Renal cortical epithelial cell (primary cell): ENCODE measurements at regions not wholly inside any gene's neighbourhood (a gene's known extent, or its start where the extent isn't known, plus 50 kb on each side); places are given as distances from the start of the nearest gene placed in this dataset.

Experiments used
- DNase-seq: peaks from one replicate; pipeline ENCODE4 v3.0.0-alpha.2; 2011; ENCODE audit warnings: low read depth

GRCh38 chr3:124577494-124578167 is 152.6 kb upstream of the UMPS start:
- DNase-seq, result no peak

- DNase-seq, result no peak
Observed at GRCh38 chr3:124579641-124580040, 150.6 kb upstream of the UMPS start.

- no peak for DNase-seq
Observed at GRCh38 chr3:124582196-124582595, 148.1 kb upstream of the UMPS start.

- peak; percentile 78 for DNase-seq
Observed at GRCh38 chr3:124582621-124583395, 147.4 kb upstream of the UMPS start.

GRCh38 chr3:124584245-124584551 is 146.1 kb upstream of the UMPS start:
- no peak for DNase-seq

DNA sequence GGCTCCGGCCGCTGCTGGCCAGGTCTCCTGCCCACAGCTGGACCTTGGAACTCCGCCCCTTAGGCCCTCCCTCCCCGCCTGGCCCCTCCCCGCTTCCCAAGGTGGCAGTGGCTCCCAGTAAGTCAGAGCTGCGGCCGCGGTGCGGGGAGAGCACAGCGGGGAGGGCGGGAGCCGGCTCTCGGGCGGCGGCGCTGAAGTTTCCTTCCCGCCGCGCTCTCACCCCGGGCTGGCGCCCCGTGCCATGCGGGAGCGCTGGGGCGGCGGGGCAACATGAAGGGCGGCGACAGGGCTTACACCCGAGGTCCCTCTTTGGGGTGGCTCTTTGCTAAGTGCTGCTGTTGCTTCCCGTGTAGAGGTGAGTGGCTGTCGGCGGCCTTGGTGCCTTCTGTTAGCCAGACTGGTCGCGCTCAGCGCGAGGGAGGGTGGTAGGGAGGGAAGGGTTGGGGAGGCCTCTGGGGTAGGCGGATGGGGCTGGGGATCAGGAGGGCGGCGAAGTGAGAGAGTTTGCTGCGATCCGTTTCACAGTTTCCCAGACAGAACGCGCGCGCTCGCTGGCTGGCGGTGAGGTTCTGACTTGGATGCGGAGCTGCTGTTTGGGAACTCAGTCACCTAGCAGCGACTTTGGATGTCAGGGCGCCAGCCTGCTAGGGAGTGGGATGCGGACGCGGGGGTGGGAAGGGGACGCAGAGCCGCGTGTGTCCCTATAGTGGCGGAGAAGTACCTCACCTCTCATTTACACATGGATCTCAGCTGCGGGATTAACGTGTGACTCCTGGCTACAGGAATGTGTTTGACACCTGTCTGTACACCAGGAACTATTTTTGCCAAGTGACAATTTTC is 145.5 kb upstream of the UMPS start:
- DNase-seq, result peak; percentile 52

GRCh38 chr3:124586126-124587052 is 143.9 kb upstream of the UMPS start:
- DNase-seq, result no peak

DNA sequence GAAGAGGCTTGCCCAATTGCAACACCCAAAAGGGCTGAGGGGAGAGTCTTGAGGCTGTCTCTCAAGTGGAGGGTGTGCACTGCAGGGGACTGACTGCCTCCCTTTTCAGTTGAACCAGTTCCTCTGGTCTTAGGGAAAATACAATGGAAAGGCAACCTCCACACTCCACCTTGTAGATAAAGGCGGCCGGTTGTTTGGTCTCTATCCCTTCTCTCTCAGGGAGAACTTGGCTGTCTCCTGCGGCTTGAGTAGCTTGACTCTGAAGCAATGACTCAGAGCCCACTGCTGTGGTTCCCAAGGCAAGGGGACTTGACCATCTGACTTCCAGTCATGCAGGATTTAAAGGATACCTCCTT is 143.2 kb upstream of the UMPS start:
- DNase-seq, result no peak

- DNase-seq, result no peak
Observed at GRCh38 chr3:124588036-124588435, 142.2 kb upstream of the UMPS start.

- DNase-seq, result no peak
Observed at GRCh38 chr3:124588794-124589193, 141.5 kb upstream of the UMPS start.

GRCh38 chr3:124591699-124592098 is 138.6 kb upstream of the UMPS start:
- no peak for DNase-seq

- peak; percentile 59 for DNase-seq
Observed at GRCh38 chr3:124592658-124593441, 137.4 kb upstream of the UMPS start.

- no peak for DNase-seq
Observed at GRCh38 chr3:124593442-124593829, 136.8 kb upstream of the UMPS start.

DNA sequence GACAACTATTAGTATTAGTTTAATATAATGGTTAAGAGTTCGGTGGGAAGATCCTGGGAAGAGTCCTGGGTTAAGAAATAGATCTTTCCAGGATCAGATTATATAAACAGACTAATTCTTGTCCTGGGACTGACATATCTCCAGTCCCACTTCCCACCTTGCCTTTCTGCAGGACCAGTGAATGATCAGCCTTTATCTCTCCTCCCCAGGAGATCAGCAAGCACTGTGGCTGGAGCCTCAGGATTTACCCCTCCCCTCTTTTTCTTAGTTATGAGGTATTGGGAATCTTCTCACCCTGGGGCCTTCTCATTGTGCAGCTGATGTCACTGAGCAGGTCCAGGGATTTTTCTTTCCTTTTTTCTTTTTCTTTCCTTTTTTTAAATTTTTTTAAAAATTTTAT is 135.7 kb upstream of the UMPS start:
- DNase-seq, result no peak

GRCh38 chr3:124597273-124597672 is 133.0 kb upstream of the UMPS start:
- DNase-seq, result no peak

DNA sequence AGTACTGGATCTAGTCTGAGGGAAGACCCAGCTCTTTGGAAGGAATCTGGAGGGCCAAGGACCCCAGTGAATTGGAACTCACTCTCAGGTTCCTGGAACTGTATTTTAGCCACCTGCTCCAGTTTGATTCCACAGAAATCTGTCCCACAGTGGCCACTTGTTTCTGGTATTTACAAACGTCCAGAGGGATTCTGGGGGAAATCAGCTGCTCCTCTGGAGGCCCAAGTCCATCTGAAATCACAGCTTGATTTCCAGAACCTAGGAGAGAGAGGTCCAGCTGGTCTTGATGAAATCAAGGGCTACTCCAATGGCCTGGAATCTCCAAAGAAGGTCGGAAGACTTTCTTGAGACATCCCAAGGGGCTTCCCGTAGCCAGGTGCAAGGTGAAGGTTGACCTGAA is 132.3 kb upstream of the UMPS start:
- no peak for DNase-seq

- DNase-seq, result no peak
Observed at GRCh38 chr3:124599147-124599765, 131.0 kb upstream of the UMPS start.

DNA sequence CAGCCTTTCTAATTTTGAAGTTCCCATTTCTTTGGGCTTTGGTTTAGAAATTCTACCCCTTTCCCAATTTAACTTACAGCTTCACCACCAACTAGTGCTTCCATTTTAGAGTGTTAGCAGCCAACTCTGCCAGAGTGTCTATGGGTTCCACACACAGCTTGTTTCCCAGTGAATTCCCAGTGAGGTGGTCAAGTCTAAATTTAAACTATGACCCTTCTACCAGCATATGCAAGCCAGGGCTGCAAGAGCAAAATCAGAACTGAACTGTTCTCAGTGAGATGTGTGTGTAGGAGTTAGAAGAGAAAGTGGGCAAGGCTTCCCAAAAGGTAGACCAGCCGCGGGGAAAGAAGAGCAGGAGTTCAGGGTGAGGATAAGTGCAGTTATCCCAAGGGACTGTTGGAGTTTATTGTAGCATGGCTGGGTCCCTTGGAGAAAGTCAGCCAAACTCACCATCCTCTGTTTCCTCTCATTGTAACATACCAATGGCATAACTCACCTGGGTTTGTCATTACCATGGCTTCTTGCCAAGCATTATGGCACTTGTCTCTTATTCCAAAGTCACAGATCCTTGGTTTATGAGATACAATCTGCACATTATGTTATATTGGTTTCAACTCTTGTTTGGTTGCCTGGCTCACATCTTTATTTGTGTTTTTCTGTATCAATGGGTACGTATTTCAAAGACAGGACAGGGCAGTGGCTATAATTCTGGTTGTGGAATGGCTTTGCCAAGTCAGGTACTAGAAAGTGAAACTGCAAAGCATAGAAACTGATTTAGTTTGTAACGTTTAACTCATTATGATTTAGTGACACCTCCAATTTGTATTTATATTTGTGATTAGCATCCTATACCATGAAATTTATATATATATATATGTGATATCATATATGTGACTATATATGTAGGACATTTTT is 130.2 kb upstream of the UMPS start:
- DNase-seq, result peak; percentile 62

- no peak for DNase-seq
Observed at GRCh38 chr3:124600765-124601164, 129.5 kb upstream of the UMPS start.
